ENCODE measurements at regions not wholly inside any gene's neighbourhood (a gene's known extent, or its start where the extent isn't known, plus 50 kb on each side); places are given as distances from the start of the nearest gene placed in this dataset.

- TF ChIP-seq POLR2A (IDR thresholded peaks at IDR 0.05) (no peak), CTCF (IDR thresholded peaks at IDR 0.05) (no peak)
Measured at GRCh38 chr11:109507331-109507730, 85.3 kb downstream of the C11orf87 start.
